Lung (tissue), 11 donors: ENCODE measurements at regions not wholly inside any gene's neighbourhood (a gene's known extent, or its start where the extent isn't known, plus 50 kb on each side); places are given as distances from the start of the nearest gene placed in this dataset.

Experiments used
- ATAC-seq: fragments of 200-7000 bp; cut with Tn5 transposase; one replicate; pipeline ENCODE4 v1.9.1; 2020; ENCODE audit warnings: moderate number of reproducible peaks; ENCODE audit not compliant: insufficient read depth, low FRiP score
- DNase-seq, 3 donors: peaks; one replicate each; pipeline ENCODE4 v3.0.0-alpha.2; 2013 to 2017
- H3K27ac ChIP-seq, 2 donors: one replicate each; pipeline ENCODE4 v1.5.1; 2013; ENCODE audit warnings: mild to moderate bottlenecking in 2 of 2, moderate library complexity in 2 of 2, control low read depth in 1 of 2, inconsistent platforms in 1 of 2, low read depth in 1 of 2, low read length in 1 of 2
- H3K27me3 ChIP-seq, 3 donors: one replicate each; pipeline ENCODE4 v1.5.1; 2013; ENCODE audit warnings: low read length in 2 of 3; ENCODE audit not compliant: control insufficient read depth in 3 of 3, insufficient read depth in 3 of 3
- H3K36me3 ChIP-seq, 4 donors: one replicate each; pipeline ENCODE4 v1.5.1; 2013; ENCODE audit warnings: low read length in 4 of 4, mild to moderate bottlenecking in 1 of 4, moderate library complexity in 1 of 4; ENCODE audit not compliant: control insufficient read depth in 4 of 4, insufficient read depth in 4 of 4
- H3K4me1 ChIP-seq, 5 donors: one replicate each; pipeline ENCODE4 v1.5.1; 2013; ENCODE audit warnings: low read length in 5 of 5, mild to moderate bottlenecking in 2 of 5, moderate library complexity in 1 of 5; ENCODE audit not compliant: control insufficient read depth in 5 of 5, insufficient read depth in 5 of 5
- H3K4me3 ChIP-seq: one replicate; pipeline ENCODE4 v1.5.1; 2013; ENCODE audit warnings: mild to moderate bottlenecking, control low read depth, moderate library complexity
- H3K9ac ChIP-seq, 2 donors: one replicate each; pipeline ENCODE4 v1.5.1; 2013; ENCODE audit warnings: low read length in 2 of 2, control low read depth in 1 of 2; ENCODE audit not compliant: insufficient read depth in 1 of 2
- H3K9me3 ChIP-seq, 4 donors: one replicate each; pipeline ENCODE4 v1.5.1; 2013; ENCODE audit warnings: low read length in 3 of 4, mild to moderate bottlenecking in 1 of 4, moderate library complexity in 1 of 4; ENCODE audit not compliant: control insufficient read depth in 4 of 4, insufficient read depth in 3 of 4
- WGBS, 2 donors: extraction: QIAGEN DNeasy Blood & Tissue Kit; methylation state at CpG; one replicate each; pipeline ENCODE4 v1.1.7; 2013; 5-methylcytosine and 5-hydroxymethylcytosine counted together
- TF ChIP-seq, protein P1 (sequence below): IDR thresholded peaks from 2 replicates; pipeline ENCODE4 v1.5.1; 2012; ENCODE audit warnings: mild to moderate bottlenecking; ENCODE audit errors: control extremely low read depth, extremely low read depth
- donor health status: control.
- donor health status: control.
- donor health status: Bipolar disorder and iron deficiency.
- donor health status: healthy.
- donor health status: DM: yes; HTN: yes; CAD: no.

DNA sequence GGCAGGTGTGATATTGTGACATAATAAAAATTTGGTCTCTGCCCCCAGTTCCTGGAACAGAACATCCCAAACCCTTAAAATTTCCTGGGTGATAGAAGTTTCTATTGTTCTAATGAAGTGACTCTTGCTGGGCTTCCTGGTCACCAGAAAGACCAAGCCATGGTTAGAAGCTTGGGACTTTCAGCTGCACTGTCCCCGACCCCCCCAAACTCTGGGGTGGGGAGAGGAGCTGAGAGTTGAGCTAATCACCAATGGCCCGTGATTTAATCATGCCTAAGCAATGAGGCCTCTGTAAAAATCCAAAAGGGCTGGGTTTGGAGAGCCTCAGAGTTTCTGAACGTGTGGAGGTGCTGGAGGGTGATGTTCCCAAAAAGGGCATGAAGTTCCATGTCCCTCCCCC, 54.8 kb upstream of the FTH1 start:
- 63 to 70% methylated on average over 3 of the region's 3 CpGs for WGBS, 2 donors
- DNase-seq, result no peak

DNA sequence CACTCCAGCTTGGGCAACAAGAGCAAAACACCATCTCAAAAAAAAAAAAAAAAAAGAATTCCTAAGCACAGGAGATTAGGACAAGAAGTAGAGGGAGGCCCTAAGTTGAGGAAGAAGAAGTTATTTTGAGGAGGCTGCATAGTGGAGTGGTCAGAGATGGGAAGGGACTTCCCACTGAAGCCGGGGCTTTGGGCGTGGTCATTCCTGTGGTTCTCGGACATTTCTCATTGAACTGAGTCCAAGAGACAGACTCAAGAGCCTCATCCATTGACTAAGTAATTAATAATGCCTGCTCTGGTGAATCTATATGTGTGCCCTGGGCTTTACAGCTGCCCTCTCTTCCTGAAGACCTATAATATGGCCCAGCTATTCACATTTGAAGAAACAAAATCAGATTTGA, 53.2 kb upstream of the FTH1 start:
- no peaks in the 10 kb centered on the region for H3K27me3 ChIP-seq
- no peak for DNase-seq
- 50 to 67% methylated on average over 3 of the region's 3 CpGs for WGBS, 2 donors
- no peak overlapping the region for H3K9ac ChIP-seq
- peaks cover 0 to 6% (median 0%) of the 10 kb centered on the region in 5 donors for H3K4me1 ChIP-seq
- no peak overlapping the region for H3K4me3 ChIP-seq
- H3K36me3 ChIP-seq, result no peaks in the 10 kb centered on the region
- no peak overlapping the region for H3K27ac ChIP-seq
- H3K9me3 ChIP-seq, result peaks cover 0 to 2% (median under 1%) of the 10 kb centered on the region in 4 donors
- TF ChIP-seq, protein P1, sequence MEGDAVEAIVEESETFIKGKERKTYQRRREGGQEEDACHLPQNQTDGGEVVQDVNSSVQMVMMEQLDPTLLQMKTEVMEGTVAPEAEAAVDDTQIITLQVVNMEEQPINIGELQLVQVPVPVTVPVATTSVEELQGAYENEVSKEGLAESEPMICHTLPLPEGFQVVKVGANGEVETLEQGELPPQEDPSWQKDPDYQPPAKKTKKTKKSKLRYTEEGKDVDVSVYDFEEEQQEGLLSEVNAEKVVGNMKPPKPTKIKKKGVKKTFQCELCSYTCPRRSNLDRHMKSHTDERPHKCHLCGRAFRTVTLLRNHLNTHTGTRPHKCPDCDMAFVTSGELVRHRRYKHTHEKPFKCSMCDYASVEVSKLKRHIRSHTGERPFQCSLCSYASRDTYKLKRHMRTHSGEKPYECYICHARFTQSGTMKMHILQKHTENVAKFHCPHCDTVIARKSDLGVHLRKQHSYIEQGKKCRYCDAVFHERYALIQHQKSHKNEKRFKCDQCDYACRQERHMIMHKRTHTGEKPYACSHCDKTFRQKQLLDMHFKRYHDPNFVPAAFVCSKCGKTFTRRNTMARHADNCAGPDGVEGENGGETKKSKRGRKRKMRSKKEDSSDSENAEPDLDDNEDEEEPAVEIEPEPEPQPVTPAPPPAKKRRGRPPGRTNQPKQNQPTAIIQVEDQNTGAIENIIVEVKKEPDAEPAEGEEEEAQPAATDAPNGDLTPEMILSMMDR, result no peak
- ATAC-seq, result no peak

More for the DNA sequence above, 54.8 kb upstream of the FTH1 start:
- no peaks in the 10 kb centered on the region for H3K27me3 ChIP-seq
- H3K9me3 ChIP-seq, result peaks cover 0 to 5% (median 1%) of the 10 kb centered on the region in 4 donors
- no peak for ATAC-seq
- no peaks in the 10 kb centered on the region for H3K36me3 ChIP-seq
- no peak overlapping the region for H3K9ac ChIP-seq
- no peak overlapping the region for H3K4me3 ChIP-seq
- peaks cover 0 to 6% (median 0%) of the 10 kb centered on the region in 5 donors for H3K4me1 ChIP-seq
- H3K27ac ChIP-seq, result no peak overlapping the region
- TF ChIP-seq, protein P1, result no peak

DNA sequence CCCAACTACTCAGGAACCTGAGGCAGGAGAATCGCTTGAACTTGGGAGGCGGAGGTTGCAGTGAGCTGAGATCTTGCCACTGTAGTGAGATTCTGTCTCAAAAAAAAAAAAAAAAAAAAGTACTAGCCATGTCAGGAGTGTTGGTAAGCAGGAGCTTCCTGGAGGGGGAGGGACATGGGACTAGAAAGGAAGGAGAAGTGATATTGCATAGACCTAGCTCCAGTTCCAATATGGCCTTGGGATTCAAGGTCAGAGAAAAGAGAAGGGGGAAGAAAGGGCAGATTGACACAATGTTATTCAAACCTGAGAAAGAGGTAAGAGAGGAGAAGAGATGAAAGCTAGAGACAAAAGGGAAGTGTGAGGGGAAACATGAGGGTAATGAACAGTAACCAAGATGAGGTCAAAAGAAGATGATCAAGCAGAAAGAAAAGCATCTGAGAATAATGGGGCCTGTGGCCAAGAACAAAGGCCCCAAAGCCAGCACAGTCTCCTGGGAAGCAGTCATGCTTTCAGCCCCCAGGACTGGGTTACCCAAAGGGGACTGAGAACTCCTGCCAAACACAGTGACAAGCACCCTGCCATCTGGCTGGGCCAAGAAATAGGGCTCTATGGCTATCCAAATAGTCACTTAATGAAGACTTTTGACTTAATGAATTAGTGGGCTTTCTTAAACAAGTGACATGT, 51.7 kb upstream of the FTH1 start:
- no peaks in the 10 kb centered on the region for H3K36me3 ChIP-seq
- no peaks in the 10 kb centered on the region for H3K4me1 ChIP-seq
- peaks cover 0 to 2% (median under 1%) of the 10 kb centered on the region in 4 donors for H3K9me3 ChIP-seq
- no peaks in the 10 kb centered on the region for H3K27me3 ChIP-seq
- H3K27ac ChIP-seq, result no peak overlapping the region
- H3K9ac ChIP-seq, result no peak overlapping the region
- no peak for DNase-seq
- 96 to 100% methylated on average over 2 of the region's 2 CpGs for WGBS, 2 donors
- ATAC-seq, result no peak
- no peak overlapping the region for H3K4me3 ChIP-seq
- TF ChIP-seq, protein P1, result no peak
